Smooth muscle cell (in vitro differentiated cells): ENCODE measurements at regions not wholly inside any gene's neighbourhood (a gene's known extent, or its start where the extent isn't known, plus 50 kb on each side); places are given as distances from the start of the nearest gene placed in this dataset.

Experiments used
- DNase-seq: peaks from one replicate; lab custom pipeline; 2025; ENCODE audit not compliant: unreplicated experiment; lab: John Stamatoyannopoulos, UW
- H2AFZ ChIP-seq: fragments of 200-600 bp; sonication (generic); 2 replicates; pipeline ENCODE4 v1.6.0; 2016; ENCODE audit warnings: antibody characterized with exemption, low read depth, mild to moderate bottlenecking
- H3F3A ChIP-seq: fragments of 200-600 bp; sonication (generic); 2 replicates; pipeline ENCODE4 v1.6.0; 2017; ENCODE audit warnings: antibody characterized with exemption, low read depth
- H3K27ac ChIP-seq: fragments of 200-600 bp; sonication (generic); 2 replicates; pipeline ENCODE4 v1.5.1; 2016; ENCODE audit warnings: low read depth, mild to moderate bottlenecking
- H3K27me3 ChIP-seq: fragments of 200-600 bp; sonication (generic); 2 replicates; pipeline ENCODE4 v1.6.1; 2016; ENCODE audit warnings: low read depth, mild to moderate bottlenecking
- H3K36me3 ChIP-seq: fragments of 200-600 bp; sonication (generic); 2 replicates; pipeline ENCODE4 v1.5.1; 2016; ENCODE audit warnings: low read depth
- H3K4me1 ChIP-seq: fragments of 200-600 bp; sonication (generic); 2 replicates; pipeline ENCODE4 v1.5.1; 2016; ENCODE audit warnings: low read depth
- H3K4me2 ChIP-seq: fragments of 200-600 bp; sonication (generic); 2 replicates; pipeline ENCODE4 v1.6.0; 2016; ENCODE audit warnings: mild to moderate bottlenecking
- H3K4me3 ChIP-seq: fragments of 200-600 bp; sonication (generic); 2 replicates; pipeline ENCODE4 v1.5.1; 2016; ENCODE audit warnings: mild to moderate bottlenecking
- H3K79me2 ChIP-seq: fragments of 200-600 bp; sonication (generic); 2 replicates; pipeline ENCODE4 v1.6.0; 2016; ENCODE audit warnings: low read depth, mild to moderate bottlenecking
- H3K9ac ChIP-seq: fragments of 200-600 bp; sonication (generic); 2 replicates; pipeline ENCODE4 v1.6.0; 2016; ENCODE audit warnings: low read depth
- H3K9me3 ChIP-seq: fragments of 200-600 bp; sonication (generic); replicated peaks from 2 replicates; pipeline ENCODE4 v1.5.1; 2016; ENCODE audit warnings: low read depth
- H4K20me1 ChIP-seq: fragments of 200-600 bp; sonication (generic); 2 replicates; pipeline ENCODE4 v1.6.0; 2016; ENCODE audit warnings: low read depth
- WGBS: methylation state at CpG from one replicate; pipeline ENCODE4 v1.1.7; 2016; ENCODE audit warnings: low lambda C conversion rate; 5-methylcytosine and 5-hydroxymethylcytosine counted together
- TF ChIP-seq, protein P1 (sequence below): fragments of 200-600 bp; sonication (generic); IDR thresholded peaks from 2 replicates; pipeline ENCODE4 v1.5.1; 2017; ENCODE audit warnings: borderline replicate concordance, mild to moderate bottlenecking, antibody characterized with exemption; ENCODE audit not compliant: insufficient read depth, poor library complexity, severe bottlenecking

DNA sequence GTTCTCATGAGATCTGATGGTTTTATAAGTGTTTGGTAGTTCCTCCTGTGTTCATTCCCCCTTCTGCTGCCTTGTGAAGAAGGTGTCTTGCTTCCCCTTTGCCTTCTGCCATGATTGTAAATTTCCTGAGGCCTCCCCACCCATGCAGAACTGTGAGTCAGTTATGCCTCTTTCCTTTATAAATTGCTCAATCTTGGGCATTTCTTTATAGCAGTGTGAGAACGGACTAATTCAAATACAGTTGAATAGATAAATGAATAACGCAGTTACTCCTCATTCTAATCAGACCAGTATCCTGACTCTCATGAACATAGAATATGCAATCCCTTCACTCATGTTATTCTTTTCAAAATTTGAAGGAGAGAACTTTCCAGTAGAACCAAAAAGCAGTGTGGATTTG lies 375.0 kb upstream of the FZD8 start:
- Histone ChIP-seq H3K9ac (no peak overlapping the region), H4K20me1 (no peaks in the 10 kb centered on the region), H3K4me2 (no peak overlapping the region), H3K27me3 (no peaks in the 10 kb centered on the region), H3K4me1 (no peaks in the 10 kb centered on the region), H3K9me3 (no peaks in the 10 kb centered on the region), H3F3A (no peaks in the 10 kb centered on the region), H3K4me3 (no peak overlapping the region), H3K79me2 (no peaks in the 10 kb centered on the region), H3K36me3 (no peaks in the 10 kb centered on the region), H3K27ac (no peak overlapping the region), H2AFZ (no peak overlapping the region)
- no peak for DNase-seq
- 90% methylated on average over 2 of the region's 2 CpGs for WGBS
- TF ChIP-seq, protein P1, sequence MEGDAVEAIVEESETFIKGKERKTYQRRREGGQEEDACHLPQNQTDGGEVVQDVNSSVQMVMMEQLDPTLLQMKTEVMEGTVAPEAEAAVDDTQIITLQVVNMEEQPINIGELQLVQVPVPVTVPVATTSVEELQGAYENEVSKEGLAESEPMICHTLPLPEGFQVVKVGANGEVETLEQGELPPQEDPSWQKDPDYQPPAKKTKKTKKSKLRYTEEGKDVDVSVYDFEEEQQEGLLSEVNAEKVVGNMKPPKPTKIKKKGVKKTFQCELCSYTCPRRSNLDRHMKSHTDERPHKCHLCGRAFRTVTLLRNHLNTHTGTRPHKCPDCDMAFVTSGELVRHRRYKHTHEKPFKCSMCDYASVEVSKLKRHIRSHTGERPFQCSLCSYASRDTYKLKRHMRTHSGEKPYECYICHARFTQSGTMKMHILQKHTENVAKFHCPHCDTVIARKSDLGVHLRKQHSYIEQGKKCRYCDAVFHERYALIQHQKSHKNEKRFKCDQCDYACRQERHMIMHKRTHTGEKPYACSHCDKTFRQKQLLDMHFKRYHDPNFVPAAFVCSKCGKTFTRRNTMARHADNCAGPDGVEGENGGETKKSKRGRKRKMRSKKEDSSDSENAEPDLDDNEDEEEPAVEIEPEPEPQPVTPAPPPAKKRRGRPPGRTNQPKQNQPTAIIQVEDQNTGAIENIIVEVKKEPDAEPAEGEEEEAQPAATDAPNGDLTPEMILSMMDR, result no peak

DNA sequence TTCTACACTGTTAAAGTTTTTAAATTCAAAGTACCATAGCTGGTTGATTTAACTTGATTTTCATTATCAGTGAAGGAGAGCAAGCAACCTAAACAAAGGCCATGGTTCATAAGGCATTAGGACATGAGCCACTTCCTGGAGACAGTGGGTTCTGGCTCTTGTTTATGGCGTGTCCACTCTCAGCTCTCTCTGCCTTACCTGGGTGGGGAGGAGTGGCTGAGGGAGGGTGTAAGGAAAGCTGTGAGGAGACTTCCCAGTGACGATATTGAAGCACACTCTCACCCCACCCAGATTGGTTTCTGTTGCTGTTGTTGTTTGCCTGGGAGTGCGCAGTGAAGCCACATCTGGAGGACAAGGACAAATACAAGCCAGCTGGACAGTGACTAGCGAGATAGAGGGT lies 365.3 kb upstream of the FZD8 start:
- Histone ChIP-seq H3K79me2 (no peaks in the 10 kb centered on the region), H3K36me3 (no peaks in the 10 kb centered on the region), H3K4me3 (no peak overlapping the region), H2AFZ (no peak overlapping the region), H3K9ac (no peak overlapping the region), H4K20me1 (no peaks in the 10 kb centered on the region), H3K9me3 (no peaks in the 10 kb centered on the region), H3K27ac (no peak overlapping the region), H3K27me3 (no peaks in the 10 kb centered on the region), H3F3A (no peaks in the 10 kb centered on the region), H3K4me1 (no peaks in the 10 kb centered on the region), H3K4me2 (no peak overlapping the region)
- TF ChIP-seq, protein P1, result no peak
- 87% methylated on average over 4 of the region's 4 CpGs for WGBS
- no peak for DNase-seq

DNA sequence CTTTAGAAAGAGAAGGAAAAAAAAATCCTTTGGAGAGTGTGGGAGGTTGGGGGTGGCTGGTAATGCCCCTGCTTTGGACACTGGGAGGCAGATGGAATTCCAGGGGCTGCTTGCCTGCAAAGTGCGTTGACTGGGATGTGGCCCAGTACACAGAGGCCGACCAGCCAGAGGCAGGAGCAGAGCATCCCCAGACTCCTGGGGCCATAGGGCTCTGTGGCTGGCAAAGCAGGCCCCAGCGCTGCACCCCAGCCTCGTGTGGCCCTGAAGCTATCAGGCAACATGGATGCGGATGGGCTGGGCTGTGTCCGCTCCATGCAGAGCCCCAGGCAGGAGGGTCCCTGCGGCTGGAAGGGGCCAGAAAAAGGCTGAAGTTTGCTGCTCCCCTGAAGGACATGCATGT lies 361.6 kb upstream of the FZD8 start:
- no peak for DNase-seq
- Histone ChIP-seq H3K79me2 (no peaks in the 10 kb centered on the region), H3F3A (no peaks in the 10 kb centered on the region), H3K9ac (no peak overlapping the region), H3K36me3 (no peaks in the 10 kb centered on the region), H3K27me3 (no peaks in the 10 kb centered on the region), H2AFZ (no peak overlapping the region), H3K4me3 (no peak overlapping the region), H3K4me2 (no peak overlapping the region), H3K4me1 (no peaks in the 10 kb centered on the region), H3K9me3 (no peaks in the 10 kb centered on the region), H3K27ac (no peak overlapping the region), H4K20me1 (no peaks in the 10 kb centered on the region)
- WGBS, result 90% methylated on average over 7 of the region's 7 CpGs
- TF ChIP-seq, protein P1, result no peak

DNA sequence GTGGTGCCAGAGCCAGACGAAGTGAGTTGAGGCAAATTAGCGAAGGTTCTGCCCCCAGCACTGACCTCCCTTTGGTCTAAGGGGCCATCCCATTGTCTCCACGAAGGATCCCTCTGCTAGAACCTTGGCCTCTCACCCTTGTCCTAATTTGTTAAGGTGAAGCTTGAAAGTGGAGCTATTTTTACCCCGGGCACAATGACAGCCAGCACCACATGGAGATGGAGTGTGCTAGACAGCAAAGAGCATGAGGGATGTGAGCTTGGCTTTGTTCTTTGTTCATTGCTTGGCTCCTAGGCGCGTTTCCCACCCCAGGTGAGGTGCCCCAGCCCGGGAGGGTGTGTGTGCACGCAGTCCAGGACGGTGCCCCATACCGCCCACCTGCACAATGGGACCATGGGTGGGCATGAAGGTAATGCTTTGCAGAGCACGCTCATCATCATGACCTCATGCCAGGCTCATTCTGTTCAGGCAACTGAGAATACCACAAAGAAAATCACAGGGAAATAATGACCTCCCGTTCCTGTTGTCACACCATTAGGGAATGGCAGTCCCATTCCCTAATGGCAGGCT lies 361.0 kb upstream of the FZD8 start:
- no peak overlapping the region for H3K27ac ChIP-seq
- no peaks in the 10 kb centered on the region for H3K79me2 ChIP-seq
- TF ChIP-seq, protein P1, result no peak
- no peaks in the 10 kb centered on the region for H3K27me3 ChIP-seq
- no peaks in the 10 kb centered on the region for H3F3A ChIP-seq
- H3K4me1 ChIP-seq, result no peaks in the 10 kb centered on the region
- no peak overlapping the region for H3K9ac ChIP-seq
- H3K4me3 ChIP-seq, result no peak overlapping the region
- WGBS, result 91% methylated on average over 12 of the region's 12 CpGs
- H3K36me3 ChIP-seq, result no peaks in the 10 kb centered on the region
- no peaks in the 10 kb centered on the region for H4K20me1 ChIP-seq
- no peak for DNase-seq
- H2AFZ ChIP-seq, result no peak overlapping the region
- no peaks in the 10 kb centered on the region for H3K9me3 ChIP-seq
- no peak overlapping the region for H3K4me2 ChIP-seq
